ENCODE measurements at regions not wholly inside any gene's neighbourhood (a gene's known extent, or its start where the extent isn't known, plus 50 kb on each side); places are given as distances from the start of the nearest gene placed in this dataset.

GRCh38 chr15:35748105-35748504 is 202.1 kb upstream of the DPH6 start:
- TF ChIP-seq CTCF (IDR thresholded peaks at IDR 0.05) = no peak
- Histone ChIP-seq H3K4me1 (no peaks in the 10 kb centered on the region), H3K36me3 (no peaks in the 10 kb centered on the region), H3K27ac (no peak overlapping the region), H3K4me3 (no peak overlapping the region), H3K27me3 (no peaks in the 10 kb centered on the region), H3K9me3 (no peaks in the 10 kb centered on the region)
- DNase-seq (ENCODE audit: low spot score) = no peak

GRCh38 chr15:35750051-35750450 is 204.1 kb upstream of the DPH6 start:
- H3K4me1 ChIP-seq = peaks cover 0 to 3% of the 10 kb centered on the region in 2 donors
- H3K27me3 ChIP-seq = no peaks in the 10 kb centered on the region
- H3K4me3 ChIP-seq = no peak overlapping the region
- H3K27ac ChIP-seq = no peak overlapping the region
- no peaks in the 10 kb centered on the region for H3K9me3 ChIP-seq
- TF ChIP-seq CTCF (IDR thresholded peaks at IDR 0.05) = no peak
- H3K36me3 ChIP-seq = no peaks in the 10 kb centered on the region
- DNase-seq (ENCODE audit: low spot score) = no peak

GRCh38 chr15:35751413-35752133 is 205.6 kb upstream of the DPH6 start:
- peak; percentile 75 for DNase-seq (ENCODE audit: low spot score)
- H3K27ac ChIP-seq = no peak overlapping the region
- H3K4me3 ChIP-seq = no peak overlapping the region

GRCh38 chr15:35752134-35752466 is 206.1 kb upstream of the DPH6 start:
- H3K4me3 ChIP-seq = no peak overlapping the region

More at GRCh38 chr15:35751413-35752133, 205.6 kb upstream of the DPH6 start:
- Histone ChIP-seq H3K9me3 (no peaks in the 10 kb centered on the region), H3K4me1 (peaks cover 0 to 3% of the 10 kb centered on the region in 2 donors), H3K27me3 (no peaks in the 10 kb centered on the region), H3K36me3 (no peaks in the 10 kb centered on the region)
- TF ChIP-seq CTCF (IDR thresholded peaks at IDR 0.05) = peak; percentile 72 to 86

GRCh38 chr15:35753486-35753885 is 207.5 kb upstream of the DPH6 start:
- peak overlapping the region in 1 of 2 donors; percentile 22 for H3K27ac ChIP-seq
- H3K4me3 ChIP-seq = no peak overlapping the region
- no peaks in the 10 kb centered on the region for H3K36me3 ChIP-seq
- TF ChIP-seq CTCF (IDR thresholded peaks at IDR 0.05) = no peak
- no peak for DNase-seq (ENCODE audit: low spot score)
- no peaks in the 10 kb centered on the region for H3K9me3 ChIP-seq
- peaks cover 0 to 3% of the 10 kb centered on the region in 2 donors for H3K4me1 ChIP-seq
- no peaks in the 10 kb centered on the region for H3K27me3 ChIP-seq

More at GRCh38 chr15:35752134-35752466, 206.1 kb upstream of the DPH6 start:
- DNase-seq (ENCODE audit: low spot score) = no peak
- Histone ChIP-seq H3K27me3 (no peaks in the 10 kb centered on the region), H3K27ac (no peak overlapping the region), H3K36me3 (no peaks in the 10 kb centered on the region), H3K4me1 (peaks cover 0 to 3% of the 10 kb centered on the region in 2 donors), H3K9me3 (no peaks in the 10 kb centered on the region)
- TF ChIP-seq CTCF (IDR thresholded peaks at IDR 0.05) = no peak

All from right atrium auricular region (tissue), 2 donors.